Liver (tissue), 3 donors: ENCODE measurements at regions not wholly inside any gene's neighbourhood (a gene's known extent, or its start where the extent isn't known, plus 50 kb on each side); places are given as distances from the start of the nearest gene placed in this dataset.

Experiments used
- JUND ChIP-seq, 2 donors: IDR thresholded peaks; 2 replicates each; pipeline ENCODE4 v1.6.1; 2016; ENCODE audit warnings: antibody characterized with exemption in 2 of 2
- RAD21 ChIP-seq, 2 donors: IDR thresholded peaks; 2 replicates each; pipeline ENCODE4 v1.6.1; 2016; ENCODE audit warnings: antibody characterized with exemption in 2 of 2, mild to moderate bottlenecking in 2 of 2
- YY1 ChIP-seq: IDR thresholded peaks from 2 replicates; pipeline ENCODE4 v1.6.1; 2016; ENCODE audit warnings: antibody characterized with exemption, mild to moderate bottlenecking
- TF ChIP-seq, protein P1 (sequence below): fragments of 150-350 bp; IDR thresholded peaks from 2 replicates; pipeline ENCODE4 v1.5.1; 2017; ENCODE audit warnings: improper control_type of control experiment, low read depth, low read length; ENCODE audit not compliant: missing input control
- TF ChIP-seq, protein P2 (sequence below): IDR thresholded peaks from 2 replicates; pipeline ENCODE4 v1.6.1; 2016; ENCODE audit warnings: antibody characterized with exemption
- TF ChIP-seq, protein P3 (sequence below): IDR thresholded peaks from 2 replicates; pipeline ENCODE4 v1.6.1; 2016; ENCODE audit warnings: antibody characterized with exemption
- TF ChIP-seq, protein P4 (sequence below): IDR thresholded peaks from 2 replicates; pipeline ENCODE4 v1.6.1; 2016; ENCODE audit warnings: antibody characterized with exemption
- donor health status: healthy.
- donor health status: healthy.

DNA sequence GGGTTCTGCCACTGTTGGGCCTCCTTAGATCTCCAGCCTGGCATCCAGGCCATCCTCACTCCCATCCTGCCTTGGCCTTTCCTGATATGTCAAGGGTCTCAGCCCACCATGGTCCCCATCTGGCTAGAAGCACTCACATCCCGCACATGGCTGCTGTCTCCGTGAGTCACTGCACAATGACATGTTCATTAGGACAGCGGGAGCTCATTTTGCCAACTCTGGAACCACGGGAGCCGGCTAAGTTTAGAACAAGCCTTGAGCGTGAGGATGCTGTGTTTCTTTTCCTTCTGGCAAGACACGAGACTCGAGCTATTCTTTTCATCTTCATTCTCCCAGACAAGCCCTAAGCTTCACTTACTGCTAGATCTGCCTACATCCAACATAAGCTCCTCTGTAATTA lies 65.7 kb upstream of the KSR1 start:
- TF ChIP-seq, protein P1, sequence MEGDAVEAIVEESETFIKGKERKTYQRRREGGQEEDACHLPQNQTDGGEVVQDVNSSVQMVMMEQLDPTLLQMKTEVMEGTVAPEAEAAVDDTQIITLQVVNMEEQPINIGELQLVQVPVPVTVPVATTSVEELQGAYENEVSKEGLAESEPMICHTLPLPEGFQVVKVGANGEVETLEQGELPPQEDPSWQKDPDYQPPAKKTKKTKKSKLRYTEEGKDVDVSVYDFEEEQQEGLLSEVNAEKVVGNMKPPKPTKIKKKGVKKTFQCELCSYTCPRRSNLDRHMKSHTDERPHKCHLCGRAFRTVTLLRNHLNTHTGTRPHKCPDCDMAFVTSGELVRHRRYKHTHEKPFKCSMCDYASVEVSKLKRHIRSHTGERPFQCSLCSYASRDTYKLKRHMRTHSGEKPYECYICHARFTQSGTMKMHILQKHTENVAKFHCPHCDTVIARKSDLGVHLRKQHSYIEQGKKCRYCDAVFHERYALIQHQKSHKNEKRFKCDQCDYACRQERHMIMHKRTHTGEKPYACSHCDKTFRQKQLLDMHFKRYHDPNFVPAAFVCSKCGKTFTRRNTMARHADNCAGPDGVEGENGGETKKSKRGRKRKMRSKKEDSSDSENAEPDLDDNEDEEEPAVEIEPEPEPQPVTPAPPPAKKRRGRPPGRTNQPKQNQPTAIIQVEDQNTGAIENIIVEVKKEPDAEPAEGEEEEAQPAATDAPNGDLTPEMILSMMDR, result no peak
- TF ChIP-seq, protein P2, sequence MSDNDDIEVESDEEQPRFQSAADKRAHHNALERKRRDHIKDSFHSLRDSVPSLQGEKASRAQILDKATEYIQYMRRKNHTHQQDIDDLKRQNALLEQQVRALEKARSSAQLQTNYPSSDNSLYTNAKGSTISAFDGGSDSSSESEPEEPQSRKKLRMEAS, result no peak
- TF ChIP-seq YY1, result no peak
- TF ChIP-seq RAD21 (IDR thresholded peaks at IDR 0.05), result no peak
- TF ChIP-seq JUND (IDR thresholded peaks at IDR 0.05), result no peak
- TF ChIP-seq, protein P3, sequence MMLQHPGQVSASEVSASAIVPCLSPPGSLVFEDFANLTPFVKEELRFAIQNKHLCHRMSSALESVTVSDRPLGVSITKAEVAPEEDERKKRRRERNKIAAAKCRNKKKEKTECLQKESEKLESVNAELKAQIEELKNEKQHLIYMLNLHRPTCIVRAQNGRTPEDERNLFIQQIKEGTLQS, result no peak
- TF ChIP-seq, protein P4, sequence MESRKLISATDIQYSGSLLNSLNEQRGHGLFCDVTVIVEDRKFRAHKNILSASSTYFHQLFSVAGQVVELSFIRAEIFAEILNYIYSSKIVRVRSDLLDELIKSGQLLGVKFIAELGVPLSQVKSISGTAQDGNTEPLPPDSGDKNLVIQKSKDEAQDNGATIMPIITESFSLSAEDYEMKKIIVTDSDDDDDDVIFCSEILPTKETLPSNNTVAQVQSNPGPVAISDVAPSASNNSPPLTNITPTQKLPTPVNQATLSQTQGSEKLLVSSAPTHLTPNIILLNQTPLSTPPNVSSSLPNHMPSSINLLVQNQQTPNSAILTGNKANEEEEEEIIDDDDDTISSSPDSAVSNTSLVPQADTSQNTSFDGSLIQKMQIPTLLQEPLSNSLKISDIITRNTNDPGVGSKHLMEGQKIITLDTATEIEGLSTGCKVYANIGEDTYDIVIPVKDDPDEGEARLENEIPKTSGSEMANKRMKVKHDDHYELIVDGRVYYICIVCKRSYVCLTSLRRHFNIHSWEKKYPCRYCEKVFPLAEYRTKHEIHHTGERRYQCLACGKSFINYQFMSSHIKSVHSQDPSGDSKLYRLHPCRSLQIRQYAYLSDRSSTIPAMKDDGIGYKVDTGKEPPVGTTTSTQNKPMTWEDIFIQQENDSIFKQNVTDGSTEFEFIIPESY, result no peak
